GM18861 (cell line): ENCODE measurements at regions not wholly inside any gene's neighbourhood (a gene's known extent, or its start where the extent isn't known, plus 50 kb on each side); places are given as distances from the start of the nearest gene placed in this dataset.

ENCODE experiments used
- ATAC-seq: cut with Tn5 transposase; IDR thresholded peaks from one replicate; pipeline ENCODE4 v1.9.1; 2021; ENCODE audit not compliant: unreplicated experiment

- no peak for ATAC-seq
Measured at GRCh38 chr18:77733292-77733903, 483.8 kb downstream of the GALR1 start.

- ATAC-seq, result no peak
Measured at GRCh38 chr18:77736842-77737241, 487.2 kb downstream of the GALR1 start.

- ATAC-seq, result no peak
Measured at GRCh38 chr18:77737405-77737804, 487.8 kb downstream of the GALR1 start.

GRCh38 chr18:77749089-77749488 is 499.4 kb downstream of the GALR1 start:
- no peak for ATAC-seq

GRCh38 chr18:77750006-77750405 is 500.4 kb downstream of the GALR1 start:
- ATAC-seq, result no peak

GRCh38 chr18:77754475-77755044 is 504.9 kb downstream of the GALR1 start:
- ATAC-seq, result no peak

GRCh38 chr18:77755187-77755586 is 505.5 kb downstream of the GALR1 start:
- no peak for ATAC-seq

GRCh38 chr18:77761332-77761731 is 511.7 kb downstream of the GALR1 start:
- no peak for ATAC-seq

- no peak for ATAC-seq
Measured at GRCh38 chr18:77762014-77762413, 512.4 kb downstream of the GALR1 start.

GRCh38 chr18:77762642-77763041 is 513.0 kb downstream of the GALR1 start:
- ATAC-seq, result no peak

- no peak for ATAC-seq
Measured at GRCh38 chr18:77763530-77764145, 514.0 kb downstream of the GALR1 start.

- no peak for ATAC-seq
Measured at GRCh38 chr18:77765468-77765867, 515.8 kb downstream of the GALR1 start.

GRCh38 chr18:77766421-77766820 is 516.8 kb downstream of the GALR1 start:
- ATAC-seq, result no peak

GRCh38 chr18:77772177-77772576 is 522.5 kb downstream of the GALR1 start:
- no peak for ATAC-seq

GRCh38 chr18:77776104-77776503 is 526.5 kb downstream of the GALR1 start:
- no peak for ATAC-seq

- no peak for ATAC-seq
Measured at GRCh38 chr18:77777163-77777562, 527.5 kb downstream of the GALR1 start.

GRCh38 chr18:77784759-77785379 is 535.2 kb downstream of the GALR1 start:
- no peak for ATAC-seq

- ATAC-seq, result no peak
Measured at GRCh38 chr18:77785415-77785975, 535.8 kb downstream of the GALR1 start.

GRCh38 chr18:77803024-77803423 is 553.4 kb downstream of the GALR1 start:
- ATAC-seq, result no peak

- no peak for ATAC-seq
Measured at GRCh38 chr18:77804382-77804781, 554.7 kb downstream of the GALR1 start.

- no peak for ATAC-seq
Measured at GRCh38 chr18:77807650-77808049, 558.0 kb downstream of the GALR1 start.

- ATAC-seq, result no peak
Measured at GRCh38 chr18:77811503-77811902, 561.9 kb downstream of the GALR1 start.
